Right lobe of liver (tissue), 6 donors: ENCODE measurements at regions not wholly inside any gene's neighbourhood (a gene's known extent, or its start where the extent isn't known, plus 50 kb on each side); places are given as distances from the start of the nearest gene placed in this dataset.
"Not testable (repeated sequence)": the region's sequence is repeated elsewhere in the genome, so short reads cannot be mapped to it uniquely, and the experiment has no call there.

Experiments used
- ATAC-seq, 4 donors: fragments of 200-7000 bp; cut with Tn5 transposase; one replicate each; pipeline ENCODE4 v1.9.1; 2020; ENCODE audit warnings: mild to moderate bottlenecking in 4 of 4, moderate library complexity in 4 of 4
- DNase-seq, 3 donors: peaks; one replicate each; pipeline ENCODE4 v3.0.0-alpha.2; 2020
- H3K27ac ChIP-seq, 3 donors: fragments of 200-600 bp; one replicate each; pipeline ENCODE4 v1.8.0; 2022
- H3K27me3 ChIP-seq, 2 donors: fragments of 200-600 bp; one replicate each; pipeline ENCODE4 v1.8.0; 2022
- H3K36me3 ChIP-seq, 4 donors: fragments of 200-600 bp; sonication (generic) in 1 of 4; one replicate each; pipeline versions ENCODE4 v1.5.1 to v1.8.0; 2017 to 2022; ENCODE audit warnings: control low read depth in 1 of 4
- H3K4me1 ChIP-seq, 4 donors: fragments of 200-600 bp; sonication (generic) in 1 of 4; one replicate each; pipeline versions ENCODE4 v1.5.1 to v1.8.0; 2017 to 2022; ENCODE audit warnings: control low read depth in 1 of 4
- H3K4me3 ChIP-seq, 3 donors: fragments of 200-600 bp; one replicate each; pipeline ENCODE4 v1.8.0; 2022
- H3K9me3 ChIP-seq, 4 donors: fragments of 200-600 bp; sonication (generic) in 1 of 4; one replicate each; pipeline versions ENCODE4 v1.5.1 to v1.8.0; 2017 to 2022; ENCODE audit warnings: control low read depth in 1 of 4
- POLR2A ChIP-seq: fragments of 450-650 bp; IDR thresholded peaks from one replicate; pipeline ENCODE4 v1.6.1; 2017; ENCODE audit warnings: antibody characterized with exemption, mild to moderate bottlenecking
- WGBS: methylation state at CpG from one replicate; pipeline ENCODE4 v1.1.6; 2018; ENCODE audit warnings: low coverage, low lambda C conversion rate; ENCODE audit not compliant: insufficient coverage; ENCODE audit errors: missing lambda C conversion rate; 5-methylcytosine and 5-hydroxymethylcytosine counted together
- intact Hi-C, 2 donors: fragments of 100-400 bp; cut with DNase I; formaldehyde crosslinking; loops; one replicate each; pipeline versions ENCODE4 v1.11.2 to v1.14.1; 2022
- TF ChIP-seq, protein P1 (sequence below), 4 donors: fragments of 200-600 bp in 3 of 4; fragments of 450-650 bp in 1 of 4; IDR thresholded peaks; one replicate each; pipeline versions ENCODE4 v1.5.1 to v1.8.0; 2016 to 2022; ENCODE audit warnings: antibody characterized with exemption in 4 of 4, mild to moderate bottlenecking in 2 of 4
- donor health status: DM: no; HTN: yes; CAD: no.
- donor health status: DM: no; HTN: no; CAD: no.
- donor health status: DM: no; HTN: no; CAD: no.
- donor health status: DM: no; HTN: yes; CAD: no.
- donor health status: DM: no; HTN: yes; CAD: no.

DNA sequence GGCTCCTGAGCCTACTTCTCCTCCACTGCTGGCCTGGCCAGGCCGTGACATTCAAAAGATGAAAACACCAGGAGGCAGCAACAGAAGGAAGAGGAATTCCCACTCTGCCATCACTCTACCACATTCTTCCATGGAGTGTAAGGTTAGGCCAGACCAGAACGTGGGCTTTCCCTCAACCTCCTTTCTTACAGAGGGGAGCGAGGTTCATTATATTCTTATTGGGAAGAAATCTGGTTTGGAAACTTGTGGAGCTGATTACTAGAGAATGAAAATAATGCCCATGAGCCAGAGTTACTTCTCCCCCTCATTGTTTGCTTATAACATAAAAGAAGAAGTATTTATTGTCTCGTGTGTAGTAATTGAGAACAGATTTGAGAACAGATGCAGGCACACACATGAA lies 136.3 kb upstream of the BASP1 start:
- H3K36me3 ChIP-seq = no peaks in the 10 kb centered on the region
- no peak overlapping the region for H3K4me3 ChIP-seq
- no peaks in the 10 kb centered on the region for H3K4me1 ChIP-seq
- no peaks in the 10 kb centered on the region for H3K27me3 ChIP-seq
- ATAC-seq = no peak
- H3K9me3 ChIP-seq = no peaks in the 10 kb centered on the region
- intact Hi-C loops = no loop called here
- no peak overlapping the region for H3K27ac ChIP-seq
- WGBS = 46% methylated on average over 4 of the region's 4 CpGs
- DNase-seq = no peak
- no peak for TF ChIP-seq POLR2A
- TF ChIP-seq, protein P1, sequence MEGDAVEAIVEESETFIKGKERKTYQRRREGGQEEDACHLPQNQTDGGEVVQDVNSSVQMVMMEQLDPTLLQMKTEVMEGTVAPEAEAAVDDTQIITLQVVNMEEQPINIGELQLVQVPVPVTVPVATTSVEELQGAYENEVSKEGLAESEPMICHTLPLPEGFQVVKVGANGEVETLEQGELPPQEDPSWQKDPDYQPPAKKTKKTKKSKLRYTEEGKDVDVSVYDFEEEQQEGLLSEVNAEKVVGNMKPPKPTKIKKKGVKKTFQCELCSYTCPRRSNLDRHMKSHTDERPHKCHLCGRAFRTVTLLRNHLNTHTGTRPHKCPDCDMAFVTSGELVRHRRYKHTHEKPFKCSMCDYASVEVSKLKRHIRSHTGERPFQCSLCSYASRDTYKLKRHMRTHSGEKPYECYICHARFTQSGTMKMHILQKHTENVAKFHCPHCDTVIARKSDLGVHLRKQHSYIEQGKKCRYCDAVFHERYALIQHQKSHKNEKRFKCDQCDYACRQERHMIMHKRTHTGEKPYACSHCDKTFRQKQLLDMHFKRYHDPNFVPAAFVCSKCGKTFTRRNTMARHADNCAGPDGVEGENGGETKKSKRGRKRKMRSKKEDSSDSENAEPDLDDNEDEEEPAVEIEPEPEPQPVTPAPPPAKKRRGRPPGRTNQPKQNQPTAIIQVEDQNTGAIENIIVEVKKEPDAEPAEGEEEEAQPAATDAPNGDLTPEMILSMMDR (IDR thresholded peaks at IDR 0.05) = no peak

DNA sequence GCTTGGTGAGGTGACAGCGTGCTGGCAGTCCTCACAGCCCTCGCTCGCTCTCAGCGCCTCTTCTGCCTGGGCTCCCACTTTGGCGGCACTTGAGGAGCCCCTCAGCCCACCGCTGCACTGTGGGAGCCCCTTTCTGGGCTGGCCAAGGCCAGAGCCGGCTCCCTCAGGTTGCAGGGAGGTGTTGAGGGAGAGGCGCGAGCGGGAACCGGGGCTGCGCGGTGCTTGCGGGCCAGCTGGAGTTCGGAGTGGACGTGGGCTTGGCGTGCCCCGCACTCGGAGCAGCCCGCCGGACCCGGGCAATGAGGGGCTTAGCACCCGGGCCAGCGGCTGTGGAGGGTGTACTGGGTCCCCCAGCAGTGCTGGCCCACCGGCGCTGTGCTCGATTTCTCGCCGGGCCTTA lies 134.2 kb upstream of the BASP1 start:
- H3K27ac ChIP-seq, intact Hi-C loops, DNase-seq, H3K27me3 ChIP-seq, H3K4me1 ChIP-seq, ATAC-seq, H3K4me3 ChIP-seq, H3K9me3 ChIP-seq, H3K36me3 ChIP-seq: not testable (repeated sequence)
- no CpG with 5 or more reads among the region's 29 CpGs for WGBS

DNA sequence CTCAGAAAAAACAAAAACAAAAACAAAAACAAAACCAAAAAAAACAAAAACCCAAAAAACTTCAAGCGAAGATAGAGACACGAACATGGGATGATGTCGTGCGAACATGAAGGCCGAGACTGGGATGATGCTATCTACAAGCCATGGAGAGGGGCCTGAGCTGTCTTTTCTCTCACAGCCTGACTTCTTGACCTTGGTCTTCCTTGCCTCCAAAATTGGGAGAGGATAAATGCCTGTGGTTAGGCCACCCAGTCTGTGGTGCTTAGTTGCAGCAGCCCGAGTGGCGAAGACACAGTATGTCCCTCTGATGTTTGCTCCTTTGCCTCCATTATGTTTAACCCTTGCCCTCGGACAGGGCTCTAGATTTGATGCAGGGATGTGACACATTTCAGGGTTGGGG lies 130.4 kb upstream of the BASP1 start:
- no peaks in the 10 kb centered on the region for H3K9me3 ChIP-seq
- H3K4me1 ChIP-seq = no peaks in the 10 kb centered on the region
- WGBS = 73% methylated on average over 6 of the region's 8 CpGs
- no peaks in the 10 kb centered on the region for H3K27me3 ChIP-seq
- DNase-seq (no peak), ATAC-seq (no peak)
- no peak overlapping the region for H3K27ac ChIP-seq
- no peak overlapping the region for H3K4me3 ChIP-seq
- TF ChIP-seq POLR2A = no peak
- TF ChIP-seq, protein P1 (IDR thresholded peaks at IDR 0.05) = no peak
- H3K36me3 ChIP-seq = no peaks in the 10 kb centered on the region
- intact Hi-C loops = no loop called here

DNA sequence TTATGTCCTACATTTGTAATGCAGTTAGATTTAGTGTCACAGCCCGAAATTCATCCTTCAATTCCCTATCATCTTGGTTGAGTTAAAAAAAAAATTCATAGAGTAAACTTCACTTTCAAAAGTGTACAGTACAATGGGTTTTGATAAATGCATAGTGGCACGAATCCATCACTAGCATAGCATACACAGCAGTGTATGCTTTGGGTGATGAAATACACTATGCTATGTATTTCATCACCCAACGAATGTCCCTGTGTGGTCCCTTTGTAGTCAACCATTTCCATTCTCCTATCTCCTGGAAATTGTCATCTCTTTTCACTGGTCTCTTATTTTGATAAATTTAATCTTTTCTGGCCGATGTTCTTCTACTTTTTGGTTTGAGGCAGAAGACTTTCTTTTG lies 129.4 kb upstream of the BASP1 start:
- intact Hi-C loops = no loop called here
- Histone ChIP-seq H3K27ac (no peak overlapping the region), H3K27me3 (no peaks in the 10 kb centered on the region), H3K9me3 (no peaks in the 10 kb centered on the region), H3K4me3 (no peak overlapping the region), H3K4me1 (no peaks in the 10 kb centered on the region), H3K36me3 (no peaks in the 10 kb centered on the region)
- TF ChIP-seq POLR2A = no peak
- TF ChIP-seq, protein P1 (IDR thresholded peaks at IDR 0.05) = no peak
- 55% methylated on average over 4 of the region's 4 CpGs for WGBS
- ATAC-seq (no peak), DNase-seq (no peak)

DNA sequence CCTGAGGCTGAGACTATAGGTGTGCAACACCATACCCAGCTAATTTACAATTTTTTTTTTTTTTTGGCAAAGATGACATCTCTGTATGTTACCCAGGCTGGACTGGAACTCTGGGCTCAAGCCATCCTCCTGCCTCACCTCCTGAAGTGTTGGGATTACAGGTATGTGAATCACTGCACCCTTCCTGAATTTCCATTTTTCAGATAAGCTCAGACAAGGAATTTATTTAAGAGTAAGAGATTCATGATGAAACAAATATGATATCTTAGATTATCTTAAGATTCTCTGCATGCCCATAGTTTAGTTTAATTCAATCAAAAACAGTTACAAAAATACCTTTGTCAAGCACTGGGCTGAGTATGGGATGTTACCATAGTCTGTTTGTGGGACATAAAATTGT lies 128.4 kb upstream of the BASP1 start:
- no peak overlapping the region for H3K27ac ChIP-seq
- H3K4me3 ChIP-seq = no peak overlapping the region
- no peaks in the 10 kb centered on the region for H3K36me3 ChIP-seq
- TF ChIP-seq, protein P1 (IDR thresholded peaks at IDR 0.05) = no peak
- TF ChIP-seq POLR2A = no peak
- H3K4me1 ChIP-seq = no peaks in the 10 kb centered on the region
- intact Hi-C loops = no loop called here
- DNase-seq = no peak
- no peaks in the 10 kb centered on the region for H3K27me3 ChIP-seq
- no peaks in the 10 kb centered on the region for H3K9me3 ChIP-seq
- ATAC-seq = no peak
